ENCODE measurements at regions not wholly inside any gene's neighbourhood (a gene's known extent, or its start where the extent isn't known, plus 50 kb on each side); places are given as distances from the start of the nearest gene placed in this dataset.

- no peak for TF ChIP-seq CSRNP3 (CRISPR knock-in tag; IDR thresholded peaks at IDR 0.05)
- no peak for TF ChIP-seq TCF4 (CRISPR knock-in tag; IDR thresholded peaks at IDR 0.05; ENCODE audit: borderline replicate concordance)
- no peak for TF ChIP-seq TOX (CRISPR knock-in tag; IDR thresholded peaks at IDR 0.05; ENCODE audit: borderline replicate concordance)
- TF ChIP-seq ZNF70 (CRISPR knock-in tag; IDR thresholded peaks at IDR 0.05), result no peak
- no peak for TF ChIP-seq ZNF8 (CRISPR knock-in tag; IDR thresholded peaks at IDR 0.05)
- no peak for TF ChIP-seq ZC3H10 (CRISPR knock-in tag; IDR thresholded peaks at IDR 0.05)
- no peak for TF ChIP-seq ZFP30 (CRISPR knock-in tag; IDR thresholded peaks at IDR 0.05)
- no peak for TF ChIP-seq ESRRG (CRISPR knock-in tag; IDR thresholded peaks at IDR 0.05)
- no peak for TF ChIP-seq PATZ1 (CRISPR knock-in tag; IDR thresholded peaks at IDR 0.05; ENCODE audit: borderline replicate concordance)
- TF ChIP-seq OSR1 (CRISPR knock-in tag; IDR thresholded peaks at IDR 0.05), result no peak
- TF ChIP-seq ZFP3 (CRISPR knock-in tag; IDR thresholded peaks at IDR 0.05), result no peak
- no peak for TF ChIP-seq BACH2 (CRISPR knock-in tag; IDR thresholded peaks at IDR 0.05; ENCODE audit: borderline replicate concordance)
- ATAC-seq, result no peak
Observed at GRCh38 chr2:177127821-177128220, 84.8 kb upstream of the HNRNPA3 start.

DNA sequence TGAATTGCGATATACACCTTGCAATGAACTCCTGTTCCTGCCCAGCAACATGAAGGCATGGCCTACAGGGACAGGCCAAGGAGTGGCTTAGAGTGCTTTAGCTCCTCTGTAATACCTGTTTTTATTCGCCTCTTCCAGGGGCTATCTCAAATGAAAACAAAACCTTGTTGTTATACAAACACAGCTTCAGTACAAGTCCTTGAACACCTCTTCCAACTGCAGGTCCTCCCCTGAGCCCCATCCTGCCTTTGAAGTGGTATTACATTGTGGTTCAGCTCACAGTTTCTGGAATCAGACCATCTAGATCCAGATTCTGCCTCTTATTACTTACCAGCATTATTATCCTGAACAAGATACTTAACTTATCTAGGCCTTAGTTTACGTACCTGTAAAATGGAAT lies 83.0 kb upstream of the HNRNPA3 start:
- TF ChIP-seq PATZ1 (CRISPR knock-in tag; IDR thresholded peaks at IDR 0.05; ENCODE audit: borderline replicate concordance) (no peak), BACH2 (CRISPR knock-in tag; IDR thresholded peaks at IDR 0.05; ENCODE audit: borderline replicate concordance) (no peak), SNAI2 (CRISPR knock-in tag; IDR thresholded peaks at IDR 0.05) (no peak), TOX (CRISPR knock-in tag; IDR thresholded peaks at IDR 0.05; ENCODE audit: borderline replicate concordance) (no peak), ESRRG (CRISPR knock-in tag; IDR thresholded peaks at IDR 0.05) (no peak), TCF4 (CRISPR knock-in tag; IDR thresholded peaks at IDR 0.05; ENCODE audit: borderline replicate concordance) (no peak), OSR1 (CRISPR knock-in tag; IDR thresholded peaks at IDR 0.05) (no peak), PPARA (CRISPR knock-in tag; IDR thresholded peaks at IDR 0.05; ENCODE audit: borderline replicate concordance) (no peak), ZC3H10 (CRISPR knock-in tag; IDR thresholded peaks at IDR 0.05) (no peak), CSRNP3 (CRISPR knock-in tag; IDR thresholded peaks at IDR 0.05) (no peak), POU6F1 (CRISPR knock-in tag; IDR thresholded peaks at IDR 0.05; ENCODE audit: borderline replicate concordance, low read depth) (no peak), GLIS3 (CRISPR knock-in tag; IDR thresholded peaks at IDR 0.05) (no peak)
- no peak for ATAC-seq

GRCh38 chr2:177131858-177132257 lies 80.7 kb upstream of the HNRNPA3 start:
- no peak for ATAC-seq

More at GRCh38 chr2:177131858-177132257, 80.7 kb upstream of the HNRNPA3 start:
- TF ChIP-seq POU6F1 (CRISPR knock-in tag; IDR thresholded peaks at IDR 0.05; ENCODE audit: borderline replicate concordance, low read depth), result no peak
- TF ChIP-seq SNAI2 (CRISPR knock-in tag; IDR thresholded peaks at IDR 0.05), result no peak
- no peak for TF ChIP-seq TOX (CRISPR knock-in tag; IDR thresholded peaks at IDR 0.05; ENCODE audit: borderline replicate concordance)
- no peak for TF ChIP-seq ZNF8 (CRISPR knock-in tag; IDR thresholded peaks at IDR 0.05)
- no peak for TF ChIP-seq ZC3H10 (CRISPR knock-in tag; IDR thresholded peaks at IDR 0.05)
- TF ChIP-seq OSR1 (CRISPR knock-in tag; IDR thresholded peaks at IDR 0.05), result no peak
- TF ChIP-seq GLIS3 (CRISPR knock-in tag; IDR thresholded peaks at IDR 0.05), result no peak
- TF ChIP-seq TCF4 (CRISPR knock-in tag; IDR thresholded peaks at IDR 0.05; ENCODE audit: borderline replicate concordance), result no peak
- TF ChIP-seq CSDC2 (CRISPR knock-in tag; IDR thresholded peaks at IDR 0.05), result no peak
- no peak for TF ChIP-seq ESRRG (CRISPR knock-in tag; IDR thresholded peaks at IDR 0.05)
